ENCODE measurements at regions not wholly inside any gene's neighbourhood (a gene's known extent, or its start where the extent isn't known, plus 50 kb on each side); places are given as distances from the start of the nearest gene placed in this dataset.

DNA sequence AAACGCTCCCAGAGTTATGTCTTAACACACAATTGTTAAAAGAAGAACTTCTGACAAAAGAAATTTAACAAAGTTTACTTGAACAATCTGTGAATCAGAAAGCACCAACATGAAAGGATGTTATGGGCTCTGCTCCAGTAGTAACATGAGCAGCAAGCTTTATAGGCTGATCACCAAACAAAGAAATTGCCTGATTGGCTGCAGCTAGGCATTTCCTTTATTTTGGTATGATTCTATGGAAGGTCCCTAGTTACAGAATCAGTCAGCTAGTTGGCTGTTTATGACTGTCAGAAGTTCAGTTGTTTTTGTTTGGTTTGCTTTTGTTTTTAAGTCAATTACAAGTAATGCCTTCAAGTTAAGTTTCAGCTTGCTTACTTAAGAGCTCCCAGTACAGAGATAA lies 102.4 kb upstream of the SMC2 start:
- ChIA-PET POLR2A (no interaction called here), CTCF (interaction anchor here (0.9 to 1.1 kb wide), 2 partner anchors 13 to 36 kb away, joined by 3 read pairs; no protein-coding TSS in a partner anchor)
- TF ChIP-seq CTCF (IDR thresholded peaks at IDR 0.05; ENCODE audit: control extremely low read depth, extremely low read depth, low read depth, missing control alignments): no peak
- no peak for DNase-seq (ENCODE audit: extremely low spot score)

GRCh38 chr9:103992938-103993579 lies 101.0 kb upstream of the SMC2 start:
- no peak for DNase-seq (ENCODE audit: extremely low spot score)
- TF ChIP-seq CTCF (IDR thresholded peaks at IDR 0.05; ENCODE audit: control extremely low read depth, extremely low read depth, low read depth, missing control alignments): no peak
- POLR2A ChIA-PET: no interaction called here
- CTCF ChIA-PET: interaction anchor here (0.8 to 1.6 kb wide), 4 partner anchors 12 to 750 kb away, joined by 3 read pairs; no protein-coding TSS in a partner anchor

GRCh38 chr9:103997856-103998370 lies 96.2 kb upstream of the SMC2 start:
- ChIA-PET CTCF (no interaction called here), POLR2A (no interaction called here)
- no peak for DNase-seq (ENCODE audit: extremely low spot score)
- TF ChIP-seq CTCF (IDR thresholded peaks at IDR 0.05; ENCODE audit: control extremely low read depth, extremely low read depth, low read depth, missing control alignments): no peak

DNA sequence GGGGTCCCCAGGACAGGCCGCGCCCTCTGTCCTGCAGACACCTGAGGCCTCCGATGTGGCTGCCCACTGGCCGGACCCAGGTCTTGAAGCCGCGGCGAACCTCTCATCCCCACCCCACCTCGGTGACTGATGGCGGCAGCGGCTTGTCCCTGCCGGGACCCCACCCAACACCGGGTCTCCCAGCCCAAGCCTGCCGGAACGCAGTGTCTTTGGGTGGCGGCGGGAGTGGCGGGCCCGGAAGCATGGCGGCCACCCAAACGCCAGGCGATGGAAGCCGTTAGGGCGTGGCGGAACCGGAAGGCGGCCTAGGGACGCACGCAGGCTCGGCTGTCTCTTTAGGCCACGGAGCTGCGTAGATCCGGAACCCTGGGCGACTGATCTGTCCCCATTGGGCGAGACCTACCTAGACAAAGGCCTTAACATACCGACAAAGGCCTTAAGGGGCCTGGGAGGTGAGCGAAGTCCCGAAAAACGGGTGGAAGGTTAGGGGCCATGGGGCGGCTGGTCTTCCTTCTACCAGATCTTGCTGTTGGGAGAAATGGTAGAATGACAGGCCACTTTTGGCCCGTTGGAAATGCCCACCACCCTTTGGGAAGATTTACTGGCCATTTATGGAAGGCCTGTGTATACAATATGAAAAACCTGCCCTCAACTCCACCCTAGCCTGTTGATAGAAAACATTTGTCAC lies 94.6 kb upstream of the SMC2 start:
- POLR2A ChIA-PET: no interaction called here
- TF ChIP-seq CTCF (IDR thresholded peaks at IDR 0.05; ENCODE audit: control extremely low read depth, extremely low read depth, low read depth, missing control alignments): no peak
- DNase-seq (ENCODE audit: extremely low spot score): no peak
- CTCF ChIA-PET: no interaction called here

DNA sequence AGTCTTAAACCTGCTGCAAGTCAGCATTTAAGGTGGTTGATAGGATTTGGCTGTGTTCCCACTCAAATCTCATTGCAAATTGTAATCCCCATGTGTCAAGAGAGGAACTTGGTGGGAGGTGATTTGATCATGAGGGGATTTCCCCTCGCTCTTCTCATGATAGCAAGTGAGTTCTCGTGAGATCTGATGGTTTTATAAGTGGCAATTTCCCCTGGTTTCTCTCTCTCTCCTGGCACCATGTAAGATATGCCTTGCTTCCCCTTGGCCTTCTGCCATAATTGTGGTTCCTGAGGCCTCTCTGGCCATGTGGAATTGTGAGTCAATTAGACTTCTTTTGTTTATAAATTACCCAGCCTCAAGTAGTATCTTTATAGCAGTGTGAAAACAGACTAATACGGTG lies 84.3 kb upstream of the SMC2 start:
- CTCF ChIA-PET: no interaction called here
- no peak for DNase-seq (ENCODE audit: extremely low spot score)
- POLR2A ChIA-PET: no interaction called here
- no peak for TF ChIP-seq CTCF (IDR thresholded peaks at IDR 0.05; ENCODE audit: control extremely low read depth, extremely low read depth, low read depth, missing control alignments)

- DNase-seq (ENCODE audit: extremely low spot score): no peak
- TF ChIP-seq CTCF (IDR thresholded peaks at IDR 0.05; ENCODE audit: control extremely low read depth, extremely low read depth, low read depth, missing control alignments): no peak
- ChIA-PET CTCF (no interaction called here), POLR2A (no interaction called here)
Observed at GRCh38 chr9:104022083-104022482, 72.0 kb upstream of the SMC2 start.

All from GM10248 (cell line).